H9 (cell line): ENCODE measurements at regions not wholly inside any gene's neighbourhood (a gene's known extent, or its start where the extent isn't known, plus 50 kb on each side); places are given as distances from the start of the nearest gene placed in this dataset.

Experiments
- DNase-seq: peaks from one replicate; pipeline ENCODE4 v3.0.0-alpha.2; 2017
- H2AFZ ChIP-seq: one replicate; pipeline ENCODE4 v1.6.1; 2013; ENCODE audit warnings: mild to moderate bottlenecking, low read length, control low read depth, moderate library complexity
- H2AK5ac ChIP-seq: 2 replicates; pipeline ENCODE4 v1.6.1; 2013; ENCODE audit warnings: low read length, control low read depth, mixed read lengths; ENCODE audit not compliant: insufficient read length
- H2BK120ac ChIP-seq: one replicate; pipeline ENCODE4 v1.6.1; 2013; ENCODE audit warnings: low read depth, mild to moderate bottlenecking, low read length, control low read depth, inconsistent platforms; ENCODE audit not compliant: poor library complexity, severe bottlenecking
- H2BK12ac ChIP-seq: 2 replicates; pipeline ENCODE4 v1.6.1; 2013; ENCODE audit warnings: low read length, control low read depth, mixed read lengths, low read depth; ENCODE audit not compliant: insufficient read length
- H2BK15ac ChIP-seq: 2 replicates; pipeline ENCODE4 v1.6.1; 2013; ENCODE audit warnings: low read depth, low read length, control low read depth
- H2BK20ac ChIP-seq: one replicate; pipeline ENCODE4 v1.6.1; 2013; ENCODE audit warnings: low read depth, mild to moderate bottlenecking, low read length, control low read depth, inconsistent platforms; ENCODE audit not compliant: poor library complexity, severe bottlenecking
- H2BK5ac ChIP-seq: 2 replicates; pipeline ENCODE4 v1.6.1; 2013; ENCODE audit warnings: low read length, control low read depth, mixed read lengths; ENCODE audit not compliant: insufficient read length
- H3K14ac ChIP-seq: 2 replicates; pipeline ENCODE4 v1.6.1; 2013; ENCODE audit warnings: low read length, control low read depth; ENCODE audit not compliant: insufficient read depth
- H3K18ac ChIP-seq: 2 replicates; pipeline ENCODE4 v1.6.1; 2013; ENCODE audit warnings: low read depth, mild to moderate bottlenecking, mixed read lengths, low read length, control low read depth; ENCODE audit not compliant: insufficient read length
- H3K23ac ChIP-seq: 2 replicates; pipeline ENCODE4 v1.6.1; 2013; ENCODE audit warnings: low read length, control low read depth, mixed read lengths, low read depth; ENCODE audit not compliant: insufficient read length
- H3K23me2 ChIP-seq: 2 replicates; pipeline ENCODE4 v1.6.1; 2013; ENCODE audit warnings: low read depth, mild to moderate bottlenecking, mixed read lengths, low read length, control low read depth; ENCODE audit not compliant: insufficient read length, poor library complexity, severe bottlenecking
- H3K27ac ChIP-seq: 2 replicates; pipeline ENCODE4 v1.5.1; 2013; ENCODE audit warnings: low read length, control low read depth, mixed read lengths, low read depth; ENCODE audit not compliant: insufficient read length
- H3K27me3 ChIP-seq: 2 replicates; pipeline ENCODE4 v1.6.1; 2013; ENCODE audit warnings: low read length, control low read depth, inconsistent platforms; ENCODE audit not compliant: insufficient read depth
- H3K4ac ChIP-seq: 2 replicates; pipeline ENCODE4 v1.6.1; 2013; ENCODE audit warnings: low read depth, mild to moderate bottlenecking, control low read depth, inconsistent platforms, low read length, moderate library complexity
- H3K4me1 ChIP-seq: 2 replicates; pipeline ENCODE4 v1.6.1; 2013; ENCODE audit warnings: low read length, control low read depth, inconsistent platforms; ENCODE audit not compliant: insufficient read depth
- H3K4me2 ChIP-seq: 2 replicates; pipeline ENCODE4 v1.6.1; 2013; ENCODE audit warnings: low read length, control low read depth, mixed read lengths; ENCODE audit not compliant: insufficient read length, insufficient read depth
- H3K56ac ChIP-seq: 2 replicates; pipeline ENCODE4 v1.6.1; 2013; ENCODE audit warnings: low read depth, mild to moderate bottlenecking, mixed read lengths, low read length, control low read depth; ENCODE audit not compliant: insufficient read length
- H3K79me1 ChIP-seq: 2 replicates; pipeline ENCODE4 v1.6.1; 2013; ENCODE audit warnings: low read depth, mild to moderate bottlenecking, moderate library complexity, low read length, control low read depth, inconsistent platforms; ENCODE audit not compliant: insufficient read depth, poor library complexity, severe bottlenecking
- H3K79me2 ChIP-seq: 2 replicates; pipeline ENCODE4 v1.6.1; 2013; ENCODE audit warnings: low read length, control low read depth, inconsistent platforms; ENCODE audit not compliant: insufficient read depth
- H3K9ac ChIP-seq: 2 replicates; pipeline ENCODE4 v1.6.1; 2013; ENCODE audit warnings: low read length, control low read depth, mixed read lengths; ENCODE audit not compliant: insufficient read length; ENCODE audit errors: extremely low read depth
- H3K9me3 ChIP-seq: one replicate; pipeline ENCODE4 v1.6.1; 2013; ENCODE audit warnings: low read depth, low read length, inconsistent platforms; ENCODE audit not compliant: control insufficient read depth
- H3T11ph ChIP-seq: one replicate; pipeline ENCODE4 v1.6.1; 2013; ENCODE audit warnings: mild to moderate bottlenecking, low read length, control low read depth, inconsistent platforms
- H4K20me1 ChIP-seq: one replicate; pipeline ENCODE4 v1.6.1; 2013; ENCODE audit not compliant: control insufficient read depth, insufficient read length, insufficient read depth
- H4K5ac ChIP-seq: 2 replicates; pipeline ENCODE4 v1.6.1; 2013; ENCODE audit warnings: low read depth, mild to moderate bottlenecking, mixed read lengths, low read length, control low read depth; ENCODE audit not compliant: insufficient read length
- H4K8ac ChIP-seq: replicated peaks from 2 replicates; pipeline ENCODE4 v1.6.1; 2013; ENCODE audit warnings: low read length, control low read depth, mixed read lengths, low read depth; ENCODE audit not compliant: insufficient read length
- H4K91ac ChIP-seq: 2 replicates; pipeline ENCODE4 v1.6.1; 2013; ENCODE audit warnings: low read depth, mild to moderate bottlenecking, moderate library complexity, mixed read lengths, low read length, control low read depth; ENCODE audit not compliant: insufficient read length
- H3K27ac Mint-ChIP-seq, 3 experiments: 2 replicates in 2 of 3; 3 replicates in 1 of 3; pipeline ENCODE4 v1.8.0; 2020 to 2021; ENCODE audit warnings: mixed read lengths in 3 of 3, mild to moderate bottlenecking in 1 of 3, moderate library complexity in 1 of 3
- H3K27me3 Mint-ChIP-seq: 2 replicates; pipeline ENCODE4 v1.8.0; 2021; ENCODE audit warnings: low read depth, mild to moderate bottlenecking, moderate library complexity, mixed read lengths
- H3K36me3 Mint-ChIP-seq, 3 experiments: 2 replicates in 2 of 3; 3 replicates in 1 of 3; pipeline ENCODE4 v1.8.0; 2020 to 2021; ENCODE audit warnings: low read depth in 3 of 3, mixed read lengths in 3 of 3; ENCODE audit not compliant: insufficient read depth in 1 of 3
- H3K4me1 Mint-ChIP-seq, 2 experiments: 2 replicates each; pipeline ENCODE4 v1.8.0; 2020; ENCODE audit warnings: mixed read lengths in 2 of 2
- H3K4me3 Mint-ChIP-seq, 2 experiments: 2 replicates in 1 of 2; 3 replicates in 1 of 2; pipeline ENCODE4 v1.8.0; 2020 to 2021; ENCODE audit warnings: mild to moderate bottlenecking in 2 of 2, mixed read lengths in 2 of 2, moderate library complexity in 1 of 2
- H3K9me3 Mint-ChIP-seq, 2 experiments: 2 replicates in 1 of 2; 3 replicates in 1 of 2; pipeline ENCODE4 v1.8.0; 2020; ENCODE audit warnings: mild to moderate bottlenecking in 2 of 2, mixed read lengths in 2 of 2, moderate library complexity in 1 of 2
- TF ChIP-seq, protein P1 (sequence below): fragments of 200-600 bp; sonication (generic); conservative IDR thresholded peaks from 3 replicates; pipeline ENCODE4 v1.8.0; 2021; ENCODE audit warnings: antibody characterized with exemption, mild to moderate bottlenecking

DNA sequence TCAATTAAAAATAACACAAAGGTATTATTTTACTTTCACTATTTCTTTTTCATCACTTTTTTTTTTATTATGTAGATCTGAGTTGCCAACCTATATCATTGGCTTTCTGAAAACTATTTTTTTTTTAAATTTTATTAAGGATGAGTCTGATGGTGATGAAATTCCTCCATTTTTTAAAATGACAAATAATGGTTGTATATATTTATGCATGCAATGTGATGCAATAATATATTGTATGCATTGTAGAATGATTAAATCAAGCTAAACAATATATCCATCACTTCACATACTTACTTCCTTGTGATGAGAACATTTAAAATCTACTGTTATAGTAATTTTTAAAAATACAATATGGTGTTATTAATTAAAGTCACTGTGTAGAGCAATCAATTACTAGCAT, 1081.6 kb downstream of the CNTNAP5 start:
- Histone ChIP-seq H2BK12ac (no peak overlapping the region), H2AK5ac (no peak overlapping the region), H3K23me2 (no peaks in the 10 kb centered on the region), H3K4ac (no peak overlapping the region), H3K9ac (no peak overlapping the region), H4K5ac (no peak overlapping the region), H4K8ac (no peak overlapping the region), H3K9me3 (no peaks in the 10 kb centered on the region), H2BK15ac (no peak overlapping the region), H2AFZ (no peak overlapping the region), H2BK120ac (no peak overlapping the region), H4K91ac (no peak overlapping the region), H3K23ac (no peak overlapping the region), H3K14ac (no peak overlapping the region), H2BK20ac (no peak overlapping the region), H3K4me2 (no peak overlapping the region), H3K18ac (no peak overlapping the region), H3K27ac (no peak overlapping the region), H2BK5ac (no peak overlapping the region), H3K27me3 (no peaks in the 10 kb centered on the region), H3K79me1 (no peaks in the 10 kb centered on the region), H3K79me2 (no peaks in the 10 kb centered on the region), H4K20me1 (no peaks in the 10 kb centered on the region), H3K4me1 (no peaks in the 10 kb centered on the region), H3T11ph (no peak overlapping the region), H3K56ac (no peak overlapping the region)
- H3K4me3 Mint-ChIP-seq, result no peak overlapping the region
- DNase-seq, result no peak
- no peaks in the 10 kb centered on the region for H3K4me1 Mint-ChIP-seq
- H3K27me3 Mint-ChIP-seq, result no peaks in the 10 kb centered on the region
- H3K9me3 Mint-ChIP-seq, result no peaks in the 10 kb centered on the region; a peak in 1 of 5 replicates
- TF ChIP-seq, protein P1, sequence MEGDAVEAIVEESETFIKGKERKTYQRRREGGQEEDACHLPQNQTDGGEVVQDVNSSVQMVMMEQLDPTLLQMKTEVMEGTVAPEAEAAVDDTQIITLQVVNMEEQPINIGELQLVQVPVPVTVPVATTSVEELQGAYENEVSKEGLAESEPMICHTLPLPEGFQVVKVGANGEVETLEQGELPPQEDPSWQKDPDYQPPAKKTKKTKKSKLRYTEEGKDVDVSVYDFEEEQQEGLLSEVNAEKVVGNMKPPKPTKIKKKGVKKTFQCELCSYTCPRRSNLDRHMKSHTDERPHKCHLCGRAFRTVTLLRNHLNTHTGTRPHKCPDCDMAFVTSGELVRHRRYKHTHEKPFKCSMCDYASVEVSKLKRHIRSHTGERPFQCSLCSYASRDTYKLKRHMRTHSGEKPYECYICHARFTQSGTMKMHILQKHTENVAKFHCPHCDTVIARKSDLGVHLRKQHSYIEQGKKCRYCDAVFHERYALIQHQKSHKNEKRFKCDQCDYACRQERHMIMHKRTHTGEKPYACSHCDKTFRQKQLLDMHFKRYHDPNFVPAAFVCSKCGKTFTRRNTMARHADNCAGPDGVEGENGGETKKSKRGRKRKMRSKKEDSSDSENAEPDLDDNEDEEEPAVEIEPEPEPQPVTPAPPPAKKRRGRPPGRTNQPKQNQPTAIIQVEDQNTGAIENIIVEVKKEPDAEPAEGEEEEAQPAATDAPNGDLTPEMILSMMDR, result no peak
- H3K36me3 Mint-ChIP-seq, result no peaks in the 10 kb centered on the region; a peak in 1 of 7 replicates
- H3K27ac Mint-ChIP-seq, result no peak overlapping the region
